ENCODE measurements at regions not wholly inside any gene's neighbourhood (a gene's known extent, or its start where the extent isn't known, plus 50 kb on each side); places are given as distances from the start of the nearest gene placed in this dataset.

- Histone ChIP-seq H3K36me3 (ENCODE audit: control insufficient read depth in 3 of 3, insufficient read depth in 2 of 3, low read depth in 1 of 3, low read length in 3 of 3) (no peaks in the 10 kb centered on the region), H3K27ac (ENCODE audit: low read depth in 1 of 3, low read length in 2 of 3) (no peak overlapping the region), H3K27me3 (ENCODE audit: control insufficient read depth in 3 of 3, insufficient read depth in 3 of 3, low read length in 3 of 3) (no peaks in the 10 kb centered on the region), H3K4me3 (ENCODE audit: low read depth in 1 of 3, low read length in 3 of 3) (no peak overlapping the region), H3K9me3 (ENCODE audit: control insufficient read depth in 2 of 2, insufficient read depth in 1 of 2, low read depth in 1 of 2, low read length in 1 of 2) (no peaks in the 10 kb centered on the region), H3K4me1 (ENCODE audit: control insufficient read depth in 3 of 3, insufficient read depth in 2 of 3, low read depth in 1 of 3, low read length in 2 of 3) (no peaks in the 10 kb centered on the region)
- FAIRE-seq, result no peak
- WGBS, 3 donors, result 24 to 42% (median 25%) methylated on average over 3 of the region's 3 CpGs
- DNase-seq, result no peak
These were observed 230.3 kb upstream of the NEIL3 start for GRCh38 chr4:177079327-177079726.

GRCh38 chr4:177080388-177080787, 229.3 kb upstream of the NEIL3 start:
- FAIRE-seq, result no peak
- DNase-seq, result no peak
- WGBS, 3 donors, result 70 to 74% (median 73%) methylated on average over 5 of the region's 5 CpGs
- no peaks in the 10 kb centered on the region for H3K4me1 ChIP-seq (ENCODE audit: control insufficient read depth in 3 of 3, insufficient read depth in 2 of 3, low read depth in 1 of 3, low read length in 2 of 3)
- H3K27me3 ChIP-seq (ENCODE audit: control insufficient read depth in 3 of 3, insufficient read depth in 3 of 3, low read length in 3 of 3), result no peaks in the 10 kb centered on the region
- no peaks in the 10 kb centered on the region for H3K36me3 ChIP-seq (ENCODE audit: control insufficient read depth in 3 of 3, insufficient read depth in 2 of 3, low read depth in 1 of 3, low read length in 3 of 3)
- no peaks in the 10 kb centered on the region for H3K9me3 ChIP-seq (ENCODE audit: control insufficient read depth in 2 of 2, insufficient read depth in 1 of 2, low read depth in 1 of 2, low read length in 1 of 2)
- no peak overlapping the region for H3K27ac ChIP-seq (ENCODE audit: low read depth in 1 of 3, low read length in 2 of 3)
- H3K4me3 ChIP-seq (ENCODE audit: low read depth in 1 of 3, low read length in 3 of 3), result no peak overlapping the region

GRCh38 chr4:177087060-177087459, 222.6 kb upstream of the NEIL3 start:
- no peak overlapping the region for H3K4me3 ChIP-seq (ENCODE audit: low read depth in 1 of 3, low read length in 3 of 3)
- FAIRE-seq (no peak), DNase-seq (no peak)
- no peaks in the 10 kb centered on the region for H3K27me3 ChIP-seq (ENCODE audit: control insufficient read depth in 3 of 3, insufficient read depth in 3 of 3, low read length in 3 of 3)
- H3K9me3 ChIP-seq (ENCODE audit: control insufficient read depth in 2 of 2, insufficient read depth in 1 of 2, low read depth in 1 of 2, low read length in 1 of 2), result no peaks in the 10 kb centered on the region
- H3K36me3 ChIP-seq (ENCODE audit: control insufficient read depth in 3 of 3, insufficient read depth in 2 of 3, low read depth in 1 of 3, low read length in 3 of 3), result no peaks in the 10 kb centered on the region
- H3K4me1 ChIP-seq (ENCODE audit: control insufficient read depth in 3 of 3, insufficient read depth in 2 of 3, low read depth in 1 of 3, low read length in 2 of 3), result no peaks in the 10 kb centered on the region
- H3K27ac ChIP-seq (ENCODE audit: low read depth in 1 of 3, low read length in 2 of 3), result no peak overlapping the region
- 83 to 84% (median 84%) methylated on average over 4 of the region's 4 CpGs for WGBS, 3 donors

- H3K27ac ChIP-seq (ENCODE audit: low read depth in 1 of 3, low read length in 2 of 3), result no peak overlapping the region
- DNase-seq, result no peak
- WGBS, 3 donors, result 59 to 75% (median 69%) methylated on average over 2 of the region's 2 CpGs
- H3K36me3 ChIP-seq (ENCODE audit: control insufficient read depth in 3 of 3, insufficient read depth in 2 of 3, low read depth in 1 of 3, low read length in 3 of 3), result no peaks in the 10 kb centered on the region
- H3K4me1 ChIP-seq (ENCODE audit: control insufficient read depth in 3 of 3, insufficient read depth in 2 of 3, low read depth in 1 of 3, low read length in 2 of 3), result no peaks in the 10 kb centered on the region
- H3K27me3 ChIP-seq (ENCODE audit: control insufficient read depth in 3 of 3, insufficient read depth in 3 of 3, low read length in 3 of 3), result no peaks in the 10 kb centered on the region
- no peak for FAIRE-seq
- H3K9me3 ChIP-seq (ENCODE audit: control insufficient read depth in 2 of 2, insufficient read depth in 1 of 2, low read depth in 1 of 2, low read length in 1 of 2), result no peaks in the 10 kb centered on the region
- H3K4me3 ChIP-seq (ENCODE audit: low read depth in 1 of 3, low read length in 3 of 3), result no peak overlapping the region
These were observed 222.2 kb upstream of the NEIL3 start for GRCh38 chr4:177087499-177087898.

- Histone ChIP-seq H3K9me3 (ENCODE audit: control insufficient read depth in 2 of 2, insufficient read depth in 1 of 2, low read depth in 1 of 2, low read length in 1 of 2) (no peaks in the 10 kb centered on the region), H3K36me3 (ENCODE audit: control insufficient read depth in 3 of 3, insufficient read depth in 2 of 3, low read depth in 1 of 3, low read length in 3 of 3) (no peaks in the 10 kb centered on the region), H3K4me3 (ENCODE audit: low read depth in 1 of 3, low read length in 3 of 3) (no peak overlapping the region), H3K27ac (ENCODE audit: low read depth in 1 of 3, low read length in 2 of 3) (no peak overlapping the region), H3K27me3 (ENCODE audit: control insufficient read depth in 3 of 3, insufficient read depth in 3 of 3, low read length in 3 of 3) (no peaks in the 10 kb centered on the region), H3K4me1 (ENCODE audit: control insufficient read depth in 3 of 3, insufficient read depth in 2 of 3, low read depth in 1 of 3, low read length in 2 of 3) (no peaks in the 10 kb centered on the region)
- no peak for DNase-seq
- FAIRE-seq, result no peak
These were observed 218.2 kb upstream of the NEIL3 start for GRCh38 chr4:177091515-177091914.

GRCh38 chr4:177092807-177093206, 216.9 kb upstream of the NEIL3 start:
- Histone ChIP-seq H3K36me3 (ENCODE audit: control insufficient read depth in 3 of 3, insufficient read depth in 2 of 3, low read depth in 1 of 3, low read length in 3 of 3) (no peaks in the 10 kb centered on the region), H3K4me1 (ENCODE audit: control insufficient read depth in 3 of 3, insufficient read depth in 2 of 3, low read depth in 1 of 3, low read length in 2 of 3) (no peaks in the 10 kb centered on the region), H3K27ac (ENCODE audit: low read depth in 1 of 3, low read length in 2 of 3) (no peak overlapping the region), H3K4me3 (ENCODE audit: low read depth in 1 of 3, low read length in 3 of 3) (no peak overlapping the region), H3K27me3 (ENCODE audit: control insufficient read depth in 3 of 3, insufficient read depth in 3 of 3, low read length in 3 of 3) (no peaks in the 10 kb centered on the region), H3K9me3 (ENCODE audit: control insufficient read depth in 2 of 2, insufficient read depth in 1 of 2, low read depth in 1 of 2, low read length in 1 of 2) (no peaks in the 10 kb centered on the region)
- DNase-seq (no peak), FAIRE-seq (no peak)
- WGBS, 3 donors, result 70 to 89% (median 87%) methylated on average over 2 of the region's 2 CpGs

- Histone ChIP-seq H3K9me3 (ENCODE audit: control insufficient read depth in 2 of 2, insufficient read depth in 1 of 2, low read depth in 1 of 2, low read length in 1 of 2) (no peaks in the 10 kb centered on the region), H3K36me3 (ENCODE audit: control insufficient read depth in 3 of 3, insufficient read depth in 2 of 3, low read depth in 1 of 3, low read length in 3 of 3) (no peaks in the 10 kb centered on the region), H3K27me3 (ENCODE audit: control insufficient read depth in 3 of 3, insufficient read depth in 3 of 3, low read length in 3 of 3) (no peaks in the 10 kb centered on the region), H3K4me1 (ENCODE audit: control insufficient read depth in 3 of 3, insufficient read depth in 2 of 3, low read depth in 1 of 3, low read length in 2 of 3) (no peaks in the 10 kb centered on the region), H3K4me3 (ENCODE audit: low read depth in 1 of 3, low read length in 3 of 3) (no peak overlapping the region), H3K27ac (ENCODE audit: low read depth in 1 of 3, low read length in 2 of 3) (no peak overlapping the region)
- WGBS, 3 donors, result 89 to 94% (median 91%) methylated on average over 1 of the region's 1 CpG
- FAIRE-seq, result no peak
- no peak for DNase-seq
These were observed 215.7 kb upstream of the NEIL3 start for GRCh38 chr4:177093964-177094363.

- FAIRE-seq (no peak), DNase-seq (no peak)
- Histone ChIP-seq H3K27ac (ENCODE audit: low read depth in 1 of 3, low read length in 2 of 3) (no peak overlapping the region), H3K9me3 (ENCODE audit: control insufficient read depth in 2 of 2, insufficient read depth in 1 of 2, low read depth in 1 of 2, low read length in 1 of 2) (no peaks in the 10 kb centered on the region), H3K4me3 (ENCODE audit: low read depth in 1 of 3, low read length in 3 of 3) (no peak overlapping the region), H3K4me1 (ENCODE audit: control insufficient read depth in 3 of 3, insufficient read depth in 2 of 3, low read depth in 1 of 3, low read length in 2 of 3) (no peaks in the 10 kb centered on the region), H3K36me3 (ENCODE audit: control insufficient read depth in 3 of 3, insufficient read depth in 2 of 3, low read depth in 1 of 3, low read length in 3 of 3) (no peaks in the 10 kb centered on the region), H3K27me3 (ENCODE audit: control insufficient read depth in 3 of 3, insufficient read depth in 3 of 3, low read length in 3 of 3) (no peaks in the 10 kb centered on the region)
- WGBS, 3 donors, result 80 to 89% (median 82%) methylated on average over 6 of the region's 6 CpGs
These were observed 212.4 kb upstream of the NEIL3 start for GRCh38 chr4:177097291-177097690.

- Histone ChIP-seq H3K27me3 (ENCODE audit: control insufficient read depth in 3 of 3, insufficient read depth in 3 of 3, low read length in 3 of 3) (no peaks in the 10 kb centered on the region), H3K27ac (ENCODE audit: low read depth in 1 of 3, low read length in 2 of 3) (no peak overlapping the region), H3K4me3 (ENCODE audit: low read depth in 1 of 3, low read length in 3 of 3) (no peak overlapping the region), H3K9me3 (ENCODE audit: control insufficient read depth in 2 of 2, insufficient read depth in 1 of 2, low read depth in 1 of 2, low read length in 1 of 2) (no peaks in the 10 kb centered on the region), H3K36me3 (ENCODE audit: control insufficient read depth in 3 of 3, insufficient read depth in 2 of 3, low read depth in 1 of 3, low read length in 3 of 3) (no peaks in the 10 kb centered on the region), H3K4me1 (ENCODE audit: control insufficient read depth in 3 of 3, insufficient read depth in 2 of 3, low read depth in 1 of 3, low read length in 2 of 3) (no peaks in the 10 kb centered on the region)
- DNase-seq (no peak), FAIRE-seq (no peak)
- WGBS, 3 donors, result 85 to 92% (median 91%) methylated on average over 6 of the region's 6 CpGs
These were observed 210.5 kb upstream of the NEIL3 start for GRCh38 chr4:177099211-177099610.

Data from small intestine (tissue), 7 donors.